DND-41 (cell line): ENCODE measurements at regions not wholly inside any gene's neighbourhood (a gene's known extent, or its start where the extent isn't known, plus 50 kb on each side); places are given as distances from the start of the nearest gene placed in this dataset.

ENCODE experiments used
- CTCF ChIP-seq: IDR thresholded peaks from 2 replicates; pipeline ENCODE4 v1.5.1; 2012; ENCODE audit warnings: borderline replicate concordance, low read length, moderate library complexity, mild to moderate bottlenecking; ENCODE audit not compliant: poor library complexity, severe bottlenecking; ENCODE audit errors: extremely low read depth
- EZH2 ChIP-seq: IDR thresholded peaks from 3 replicates; pipeline ENCODE4 v1.6.1; 2012; ENCODE audit warnings: borderline replicate concordance, low read depth, mild to moderate bottlenecking, moderate library complexity, low read length, inconsistent platforms; ENCODE audit not compliant: severe bottlenecking

- TF ChIP-seq CTCF (no peak), EZH2 (no peak)
These were observed 290.2 kb upstream of the TMEFF2 start for GRCh38 chr2:192484903-192485302.
